Adrenal gland (tissue), 9 donors: ENCODE measurements at regions not wholly inside any gene's neighbourhood (a gene's known extent, or its start where the extent isn't known, plus 50 kb on each side); places are given as distances from the start of the nearest gene placed in this dataset.

Source experiments
- DNase-seq, 7 donors: peaks; one replicate each; pipeline ENCODE4 v3.0.0-alpha.2; 2019 to 2020
- H3K27ac ChIP-seq, 5 donors: fragments of 200-600 bp; sonication (generic) in 4 of 5; 1 replicate in 3 of 5; 2 replicates in 2 of 5; pipeline versions ENCODE4 v1.5.1 to v1.8.0; 2016 to 2020; ENCODE audit warnings: mild to moderate bottlenecking in 1 of 5
- H3K27me3 ChIP-seq: fragments of 200-600 bp; 2 replicates; pipeline ENCODE4 v1.8.0; 2021
- H3K36me3 ChIP-seq, 2 donors: fragments of 200-600 bp; replicated peaks in 1 of 2; 1 replicate in 1 of 2; 2 replicates in 1 of 2; pipeline versions ENCODE4 v1.5.1 to v1.8.0; 2018 to 2022
- H3K4me1 ChIP-seq, 2 donors: fragments of 200-600 bp; replicated peaks in 1 of 2; 1 replicate in 1 of 2; 2 replicates in 1 of 2; pipeline versions ENCODE4 v1.5.1 to v1.8.0; 2018 to 2021
- H3K4me3 ChIP-seq, 4 donors: fragments of 200-600 bp; sonication (generic) in 3 of 4; one replicate each; pipeline ENCODE4 v1.5.1; 2016 to 2018
- H3K9me3 ChIP-seq, 3 donors: fragments of 200-600 bp; sonication (generic) in 1 of 3; replicated peaks in 1 of 3; 1 replicate in 2 of 3; 2 replicates in 1 of 3; pipeline versions ENCODE4 v1.5.1 to v1.8.0; 2016 to 2021
- POLR2A ChIP-seq, 2 donors: fragments of 450-650 bp; IDR thresholded peaks; one replicate each; pipeline ENCODE4 v1.6.1; 2017; ENCODE audit warnings: antibody characterized with exemption in 2 of 2, mild to moderate bottlenecking in 2 of 2, moderate library complexity in 1 of 2
- WGBS, 4 donors: extraction: QIAGEN DNeasy Blood & Tissue Kit in 2 of 4; methylation state at CpG; one replicate each; pipeline versions ENCODE4 v1.1.5 to v1.1.7; 2013 to 2017; 5-methylcytosine and 5-hydroxymethylcytosine counted together
- intact Hi-C, 2 donors: fragments of 100-400 bp; cut with DNase I; formaldehyde crosslinking; loops; one replicate each; pipeline versions ENCODE4 v1.14.1 to v1.15.0; 2022 to 2023
- TF ChIP-seq, protein P1 (sequence below), 6 experiments: fragments of 450-650 bp in 4 of 6; fragments of 200-600 bp in 2 of 6; sonication (generic) in 1 of 6; IDR thresholded peaks; 1 replicate in 5 of 6; 2 replicates in 1 of 6; pipeline versions ENCODE4 v1.5.1 to v1.8.0; 2016 to 2021; ENCODE audit warnings: antibody characterized with exemption in 6 of 6, mild to moderate bottlenecking in 2 of 6, moderate library complexity in 1 of 6
- donor health status: healthy with polysubstance abuse.
- donor health status: Bipolar disorder and iron deficiency.
- donor health status: DM: yes; HTN: yes; CAD: no.
- donor health status: DM: no; HTN: no; CAD: no.
- donor health status: DM: no; HTN: no; CAD: no.

DNA sequence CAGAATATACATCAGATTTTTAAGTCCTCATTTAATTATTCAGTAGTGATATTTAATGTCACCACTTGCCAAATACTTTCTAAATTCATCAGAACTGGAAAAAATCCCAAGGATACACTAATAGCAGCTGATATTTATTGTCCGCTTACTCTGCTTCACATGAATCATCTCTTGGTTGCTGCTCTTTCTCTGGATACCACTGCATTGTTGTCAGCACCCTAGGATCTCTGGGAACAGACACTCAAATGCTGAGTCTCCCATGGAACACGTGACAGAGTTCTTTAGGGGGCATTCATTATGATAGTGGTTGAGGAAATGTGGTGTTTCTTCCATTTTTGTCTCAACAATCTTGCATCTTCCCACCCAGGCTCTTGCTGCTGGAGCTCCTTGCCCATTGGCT lies 318.0 kb downstream of the RFPL4B start:
- Histone ChIP-seq H3K27ac (no peak overlapping the region), H3K4me3 (no peak overlapping the region), H3K27me3 (no peaks in the 10 kb centered on the region), H3K9me3 (no peaks in the 10 kb centered on the region), H3K36me3 (no peaks in the 10 kb centered on the region), H3K4me1 (no peaks in the 10 kb centered on the region)
- TF ChIP-seq, protein P1, sequence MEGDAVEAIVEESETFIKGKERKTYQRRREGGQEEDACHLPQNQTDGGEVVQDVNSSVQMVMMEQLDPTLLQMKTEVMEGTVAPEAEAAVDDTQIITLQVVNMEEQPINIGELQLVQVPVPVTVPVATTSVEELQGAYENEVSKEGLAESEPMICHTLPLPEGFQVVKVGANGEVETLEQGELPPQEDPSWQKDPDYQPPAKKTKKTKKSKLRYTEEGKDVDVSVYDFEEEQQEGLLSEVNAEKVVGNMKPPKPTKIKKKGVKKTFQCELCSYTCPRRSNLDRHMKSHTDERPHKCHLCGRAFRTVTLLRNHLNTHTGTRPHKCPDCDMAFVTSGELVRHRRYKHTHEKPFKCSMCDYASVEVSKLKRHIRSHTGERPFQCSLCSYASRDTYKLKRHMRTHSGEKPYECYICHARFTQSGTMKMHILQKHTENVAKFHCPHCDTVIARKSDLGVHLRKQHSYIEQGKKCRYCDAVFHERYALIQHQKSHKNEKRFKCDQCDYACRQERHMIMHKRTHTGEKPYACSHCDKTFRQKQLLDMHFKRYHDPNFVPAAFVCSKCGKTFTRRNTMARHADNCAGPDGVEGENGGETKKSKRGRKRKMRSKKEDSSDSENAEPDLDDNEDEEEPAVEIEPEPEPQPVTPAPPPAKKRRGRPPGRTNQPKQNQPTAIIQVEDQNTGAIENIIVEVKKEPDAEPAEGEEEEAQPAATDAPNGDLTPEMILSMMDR (IDR thresholded peaks at IDR 0.05) = no peak
- TF ChIP-seq POLR2A (IDR thresholded peaks at IDR 0.05) = no peak
- WGBS, 4 donors = 44 to 55% (median 48%) methylated on average over 2 of the region's 2 CpGs
- DNase-seq = no peak
- intact Hi-C loops = no loop called here

DNA sequence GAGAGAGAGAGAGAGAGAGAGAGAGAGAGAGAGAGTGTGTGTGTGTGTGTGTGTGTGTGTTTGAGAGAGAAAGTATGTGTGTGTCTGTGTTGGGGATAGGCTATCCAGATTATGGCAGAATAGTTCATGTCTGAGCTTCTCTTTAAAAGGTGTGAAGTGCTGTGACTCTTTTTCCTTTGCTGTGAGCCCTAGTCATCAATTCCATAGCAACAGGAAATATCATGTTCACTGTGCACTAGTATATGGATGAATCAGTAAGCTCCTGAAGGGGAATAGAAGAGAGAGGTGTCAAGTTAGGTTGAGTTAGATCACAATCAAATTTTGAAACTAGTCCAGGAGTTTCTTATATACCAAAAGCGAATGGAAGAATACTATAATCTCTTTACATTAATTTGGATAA lies 318.7 kb downstream of the RFPL4B start:
- no peak overlapping the region for H3K4me3 ChIP-seq
- H3K27me3 ChIP-seq = no peaks in the 10 kb centered on the region
- H3K4me1 ChIP-seq = no peaks in the 10 kb centered on the region
- no peak overlapping the region for H3K27ac ChIP-seq
- no peak for DNase-seq
- 62 to 91% (median 77%) methylated on average over 1 of the region's 1 CpG for WGBS, 4 donors
- TF ChIP-seq POLR2A (IDR thresholded peaks at IDR 0.05) = no peak
- TF ChIP-seq, protein P1 (IDR thresholded peaks at IDR 0.05) = no peak
- H3K36me3 ChIP-seq = no peaks in the 10 kb centered on the region
- no peaks in the 10 kb centered on the region for H3K9me3 ChIP-seq
- intact Hi-C loops = no loop called here

DNA sequence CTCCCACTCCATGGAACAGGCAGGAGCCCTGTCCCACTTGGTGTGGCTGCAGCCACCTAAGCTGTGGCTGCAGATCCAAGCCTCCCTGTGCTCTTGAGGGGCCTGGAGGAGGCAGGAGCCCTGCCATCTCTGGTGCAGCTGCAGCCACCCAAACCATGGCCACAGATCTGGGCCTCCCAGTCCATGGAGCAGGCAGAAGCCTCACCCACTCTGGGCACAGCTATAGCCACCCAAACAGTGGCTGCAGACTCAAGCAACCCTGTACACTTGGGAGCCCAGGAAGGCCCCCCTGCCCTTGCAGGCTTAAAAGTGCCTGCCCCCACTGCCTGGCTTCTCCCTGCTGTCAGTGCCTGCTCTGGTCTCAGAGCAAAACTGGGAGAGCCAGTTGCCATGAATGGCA lies 320.3 kb downstream of the RFPL4B start:
- Histone ChIP-seq H3K4me1 (no peaks in the 10 kb centered on the region), H3K27ac (no peak overlapping the region), H3K4me3 (no peak overlapping the region), H3K36me3 (no peaks in the 10 kb centered on the region), H3K9me3 (no peaks in the 10 kb centered on the region), H3K27me3 (no peaks in the 10 kb centered on the region)
- intact Hi-C loops = no loop called here
- TF ChIP-seq, protein P1 (IDR thresholded peaks at IDR 0.05) = no peak
- no peak for TF ChIP-seq POLR2A (IDR thresholded peaks at IDR 0.05)
- no peak for DNase-seq

DNA sequence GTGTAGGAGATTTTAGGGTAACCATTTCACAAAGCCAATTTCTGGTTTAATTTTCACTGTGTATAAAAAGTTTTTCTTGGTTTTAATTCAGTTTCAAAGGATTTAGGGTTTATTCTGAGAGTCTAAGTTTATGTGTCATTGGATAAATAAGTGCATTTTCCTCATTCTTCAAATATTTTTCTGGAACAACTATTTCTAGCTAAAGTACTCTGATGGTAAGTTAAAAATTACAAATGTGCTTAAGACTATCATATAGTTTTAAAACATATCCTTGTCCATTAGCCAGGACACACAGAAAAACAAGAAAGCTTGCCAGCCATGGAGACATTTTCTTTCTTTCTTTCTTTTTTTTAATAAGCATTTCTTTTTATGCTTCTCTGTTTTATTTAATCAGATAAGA lies 333.0 kb downstream of the RFPL4B start:
- no peaks in the 10 kb centered on the region for H3K4me1 ChIP-seq
- no peak for TF ChIP-seq POLR2A (IDR thresholded peaks at IDR 0.05)
- TF ChIP-seq, protein P1 (IDR thresholded peaks at IDR 0.05) = no peak
- no peak overlapping the region for H3K4me3 ChIP-seq
- no peak overlapping the region for H3K27ac ChIP-seq
- no peaks in the 10 kb centered on the region for H3K9me3 ChIP-seq
- no peaks in the 10 kb centered on the region for H3K27me3 ChIP-seq
- intact Hi-C loops = no loop called here
- no peak for DNase-seq
- no peaks in the 10 kb centered on the region for H3K36me3 ChIP-seq
